Immature natural killer cell (primary cell): ENCODE measurements at regions not wholly inside any gene's neighbourhood (a gene's known extent, or its start where the extent isn't known, plus 50 kb on each side); places are given as distances from the start of the nearest gene placed in this dataset.
"Not testable (repeated sequence)": the region's sequence is repeated elsewhere in the genome, so short reads cannot be mapped to it uniquely, and the experiment has no call there.

ENCODE experiments used
- DNase-seq, 3 donors: peaks; one replicate each; pipeline ENCODE4 v3.0.0; 2022; ENCODE audit warnings: mixed read lengths in 1 of 3
- H3K27ac Mint-ChIP-seq, 6 donors: one replicate each; pipeline ENCODE4 v1.8.0; 2020; ENCODE audit warnings: mixed read lengths in 6 of 6, mild to moderate bottlenecking in 5 of 6, inconsistent platforms in 4 of 6, moderate library complexity in 3 of 6
- H3K27me3 Mint-ChIP-seq, 3 donors: one replicate each; pipeline ENCODE4 v1.8.0; 2020 to 2021; ENCODE audit warnings: low read depth in 3 of 3, mild to moderate bottlenecking in 3 of 3, mixed read lengths in 3 of 3, moderate library complexity in 3 of 3, inconsistent platforms in 1 of 3
- H3K36me3 Mint-ChIP-seq, 3 donors: one replicate each; pipeline ENCODE4 v1.8.0; 2020; ENCODE audit warnings: mixed read lengths in 3 of 3, inconsistent platforms in 2 of 3, mild to moderate bottlenecking in 2 of 3
- H3K4me1 Mint-ChIP-seq, 2 donors: one replicate each; pipeline ENCODE4 v1.8.0; 2020; ENCODE audit warnings: inconsistent platforms in 2 of 2, mild to moderate bottlenecking in 2 of 2, mixed read lengths in 2 of 2, moderate library complexity in 1 of 2
- H3K4me3 Mint-ChIP-seq, 5 donors: one replicate each; pipeline ENCODE4 v1.8.0; 2020; ENCODE audit warnings: mild to moderate bottlenecking in 5 of 5, mixed read lengths in 5 of 5, inconsistent platforms in 3 of 5, moderate library complexity in 3 of 5
- H3K9me3 Mint-ChIP-seq, 6 donors: one replicate each; pipeline ENCODE4 v1.8.0; 2020; ENCODE audit warnings: mild to moderate bottlenecking in 6 of 6, mixed read lengths in 6 of 6, inconsistent platforms in 4 of 6, moderate library complexity in 3 of 6

- no peak for DNase-seq
These were observed 133.2 kb upstream of the MDFIC start for GRCh38 chr7:114788706-114789105.

GRCh38 chr7:114789161-114789560 is 132.7 kb upstream of the MDFIC start:
- no peaks in the 10 kb centered on the region for H3K4me1 Mint-ChIP-seq
- no peaks in the 10 kb centered on the region for H3K36me3 Mint-ChIP-seq
- no peak overlapping the region for H3K27ac Mint-ChIP-seq
- H3K27me3 Mint-ChIP-seq = peaks cover 0 to 3% (median 3%) of the 10 kb centered on the region in 3 donors
- no peak for DNase-seq
- H3K9me3 Mint-ChIP-seq = peaks cover 0 to 4% (median 0%) of the 10 kb centered on the region in 6 donors
- no peak overlapping the region for H3K4me3 Mint-ChIP-seq

More at GRCh38 chr7:114788706-114789105, 133.2 kb upstream of the MDFIC start:
- Mint-ChIP-seq H3K9me3 (peaks cover 0 to 4% (median 0%) of the 10 kb centered on the region in 6 donors), H3K4me3 (no peak overlapping the region), H3K36me3 (no peaks in the 10 kb centered on the region), H3K27ac (no peak overlapping the region), H3K4me1 (no peaks in the 10 kb centered on the region), H3K27me3 (peaks cover 0 to 3% (median 3%) of the 10 kb centered on the region in 3 donors)

- H3K9me3 Mint-ChIP-seq = peaks cover 0 to 4% (median 0%) of the 10 kb centered on the region in 6 donors
These were observed 132.0 kb upstream of the MDFIC start for GRCh38 chr7:114789871-114790311.

GRCh38 chr7:114790521-114790920 is 131.4 kb upstream of the MDFIC start:
- Mint-ChIP-seq H3K4me3 (no peak overlapping the region), H3K27me3 (peaks cover 0 to 4% (median 0%) of the 10 kb centered on the region in 3 donors), H3K27ac (no peak overlapping the region), H3K36me3 (no peaks in the 10 kb centered on the region), H3K9me3 (peaks cover 0 to 2% (median 0%) of the 10 kb centered on the region in 6 donors), H3K4me1 (no peaks in the 10 kb centered on the region)
- no peak for DNase-seq

More at GRCh38 chr7:114789871-114790311, 132.0 kb upstream of the MDFIC start:
- Mint-ChIP-seq H3K4me3 (no peak overlapping the region), H3K27me3 (peaks cover 0 to 4% (median 3%) of the 10 kb centered on the region in 3 donors), H3K36me3 (no peaks in the 10 kb centered on the region), H3K27ac (no peak overlapping the region), H3K4me1 (no peaks in the 10 kb centered on the region)
- DNase-seq = no peak

- Mint-ChIP-seq H3K4me3 (no peak overlapping the region), H3K27ac (no peak overlapping the region), H3K27me3 (peaks cover 0 to 4% (median 0%) of the 10 kb centered on the region in 3 donors), H3K9me3 (peaks cover 0 to 2% (median 0%) of the 10 kb centered on the region in 6 donors), H3K4me1 (no peaks in the 10 kb centered on the region), H3K36me3 (no peaks in the 10 kb centered on the region)
- DNase-seq = no peak
These were observed 130.1 kb upstream of the MDFIC start for GRCh38 chr7:114791771-114792170.

- H3K4me3 Mint-ChIP-seq = no peak overlapping the region
- no peak overlapping the region for H3K27ac Mint-ChIP-seq
- peaks cover 0 to 3% (median 0%) of the 10 kb centered on the region in 6 donors for H3K9me3 Mint-ChIP-seq
- H3K4me1 Mint-ChIP-seq = no peaks in the 10 kb centered on the region
- no peak for DNase-seq
- H3K36me3 Mint-ChIP-seq = no peaks in the 10 kb centered on the region
- H3K27me3 Mint-ChIP-seq = peaks cover 0 to 4% (median 0%) of the 10 kb centered on the region in 3 donors
These were observed 128.6 kb upstream of the MDFIC start for GRCh38 chr7:114793155-114793845.

GRCh38 chr7:114795475-114795874 is 126.4 kb upstream of the MDFIC start:
- Mint-ChIP-seq H3K36me3 (no peaks in the 10 kb centered on the region), H3K9me3 (peaks cover 0 to 2% (median 0%) of the 10 kb centered on the region in 6 donors), H3K4me1 (no peaks in the 10 kb centered on the region), H3K4me3 (no peak overlapping the region), H3K27me3 (peaks cover 0 to 4% (median 0%) of the 10 kb centered on the region in 3 donors), H3K27ac (no peak overlapping the region)
- no peak for DNase-seq

- H3K27ac Mint-ChIP-seq = no peak overlapping the region
- H3K4me1 Mint-ChIP-seq = no peaks in the 10 kb centered on the region
- H3K4me3 Mint-ChIP-seq = no peak overlapping the region
- peaks cover 0 to 3% (median 0%) of the 10 kb centered on the region in 6 donors for H3K9me3 Mint-ChIP-seq
- H3K36me3 Mint-ChIP-seq = no peaks in the 10 kb centered on the region
- peaks cover 0 to 5% (median under 1%) of the 10 kb centered on the region in 3 donors for H3K27me3 Mint-ChIP-seq
- no peak for DNase-seq
These were observed 122.3 kb upstream of the MDFIC start for GRCh38 chr7:114799628-114800028.

GRCh38 chr7:114802632-114803031 is 119.3 kb upstream of the MDFIC start:
- Mint-ChIP-seq H3K36me3 (no peaks in the 10 kb centered on the region), H3K27ac (no peak overlapping the region), H3K27me3 (peaks cover 0 to 5% (median 0%) of the 10 kb centered on the region in 3 donors), H3K9me3 (peaks cover 0 to 3% (median 0%) of the 10 kb centered on the region in 6 donors), H3K4me3 (no peak overlapping the region), H3K4me1 (no peaks in the 10 kb centered on the region)
- no peak for DNase-seq

- H3K36me3 Mint-ChIP-seq = no peaks in the 10 kb centered on the region
- no peak overlapping the region for H3K4me3 Mint-ChIP-seq
- no peaks in the 10 kb centered on the region for H3K4me1 Mint-ChIP-seq
- peaks cover 0 to 3% (median 0%) of the 10 kb centered on the region in 6 donors for H3K9me3 Mint-ChIP-seq
- H3K27ac Mint-ChIP-seq = no peak overlapping the region
- no peak for DNase-seq
- H3K27me3 Mint-ChIP-seq = peaks cover 0 to 5% (median 3%) of the 10 kb centered on the region in 3 donors
These were observed 115.2 kb upstream of the MDFIC start for GRCh38 chr7:114806590-114807162.

GRCh38 chr7:114812570-114812969 is 109.3 kb upstream of the MDFIC start:
- Mint-ChIP-seq H3K27ac (no peak overlapping the region), H3K4me1 (no peaks in the 10 kb centered on the region), H3K9me3 (peaks cover 0 to 3% (median under 1%) of the 10 kb centered on the region in 6 donors), H3K27me3 (peaks cover 0 to 7% (median 0%) of the 10 kb centered on the region in 3 donors), H3K36me3 (no peaks in the 10 kb centered on the region), H3K4me3 (no peak overlapping the region)
- DNase-seq = no peak

GRCh38 chr7:114813624-114814023 is 108.3 kb upstream of the MDFIC start:
- Mint-ChIP-seq H3K4me1 (no peaks in the 10 kb centered on the region), H3K27me3 (peaks cover 0 to 7% (median 0%) of the 10 kb centered on the region in 3 donors), H3K27ac (no peak overlapping the region), H3K9me3 (peaks cover 0 to 3% (median under 1%) of the 10 kb centered on the region in 6 donors), H3K36me3 (no peaks in the 10 kb centered on the region), H3K4me3 (no peak overlapping the region)
- DNase-seq = no peak

- H3K36me3 Mint-ChIP-seq, H3K27ac Mint-ChIP-seq, H3K9me3 Mint-ChIP-seq, H3K4me1 Mint-ChIP-seq, DNase-seq, H3K27me3 Mint-ChIP-seq, H3K4me3 Mint-ChIP-seq: not testable (repeated sequence)
These were observed 104.9 kb upstream of the MDFIC start for GRCh38 chr7:114817036-114817435.

- Mint-ChIP-seq H3K36me3 (no peaks in the 10 kb centered on the region), H3K27ac (no peak overlapping the region), H3K9me3 (peaks cover 0 to 3% (median under 1%) of the 10 kb centered on the region in 6 donors), H3K27me3 (peaks cover 0 to 2% (median 2%) of the 10 kb centered on the region in 3 donors), H3K4me1 (no peaks in the 10 kb centered on the region), H3K4me3 (no peak overlapping the region)
- DNase-seq = no peak
These were observed 103.4 kb upstream of the MDFIC start for GRCh38 chr7:114818501-114818900.
